ENCODE measurements at regions not wholly inside any gene's neighbourhood (a gene's known extent, or its start where the extent isn't known, plus 50 kb on each side); places are given as distances from the start of the nearest gene placed in this dataset.
"Not testable (repeated sequence)": the region's sequence is repeated elsewhere in the genome, so short reads cannot be mapped to it uniquely, and the experiment has no call there.

DNA sequence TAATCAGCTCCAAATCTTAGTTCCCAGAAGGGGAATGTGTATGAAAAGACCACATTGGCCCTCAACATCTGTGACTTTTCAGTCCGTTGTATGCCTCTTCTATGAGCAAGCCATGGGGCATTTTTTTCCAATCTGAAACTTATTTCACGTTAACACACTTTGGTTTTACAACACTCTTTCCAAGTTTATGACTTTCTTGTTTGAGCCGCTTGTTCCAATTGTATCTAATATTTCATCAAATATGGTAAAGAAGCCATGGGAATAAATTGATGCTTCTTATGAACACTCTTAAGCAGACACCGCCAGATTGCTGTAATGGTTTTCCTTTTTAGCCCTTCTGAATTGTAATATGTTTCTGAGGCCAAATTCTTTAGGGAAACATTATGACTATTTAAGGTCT, 359.9 kb downstream of the HLX start:
- no peaks in the 10 kb centered on the region for H3K9me3 ChIP-seq (ENCODE audit: control insufficient read depth, insufficient read depth, low read length)
- H3K36me3 ChIP-seq (ENCODE audit: control insufficient read depth, insufficient read depth, low read length) = no peaks in the 10 kb centered on the region
- no peak overlapping the region for H3K9ac ChIP-seq (ENCODE audit: low read depth, low read length)
- H3K27me3 ChIP-seq (ENCODE audit: control insufficient read depth, insufficient read depth, low read length) = no peaks in the 10 kb centered on the region
- H3K4me1 ChIP-seq (ENCODE audit: control insufficient read depth, insufficient read depth, low read length) = no peaks in the 10 kb centered on the region
- H3K4me3 ChIP-seq (ENCODE audit: low read depth, low read length) = no peak overlapping the region

DNA sequence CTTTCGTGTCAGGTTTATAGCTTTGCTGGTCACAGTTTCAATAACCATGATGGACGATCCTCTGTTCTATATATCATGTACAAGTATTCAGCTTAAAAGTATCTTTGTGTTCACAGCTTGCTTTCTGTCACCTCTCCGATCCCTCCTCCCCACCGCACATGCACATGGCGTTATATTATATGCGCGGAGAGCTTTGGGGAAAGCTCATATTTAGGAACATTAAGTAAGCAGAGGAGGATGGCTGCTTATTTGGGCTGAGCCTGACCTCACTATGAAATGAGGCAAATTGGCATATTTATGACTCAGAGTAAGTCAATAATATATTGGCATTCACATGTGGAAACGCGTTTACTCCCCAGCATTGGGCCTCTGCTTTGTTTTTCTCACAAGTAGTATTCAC, 360.5 kb downstream of the HLX start:
- Histone ChIP-seq H3K4me3 (ENCODE audit: low read depth, low read length) (no peak overlapping the region), H3K4me1 (ENCODE audit: control insufficient read depth, insufficient read depth, low read length) (no peaks in the 10 kb centered on the region), H3K9ac (ENCODE audit: low read depth, low read length) (no peak overlapping the region), H3K36me3 (ENCODE audit: control insufficient read depth, insufficient read depth, low read length) (no peaks in the 10 kb centered on the region), H3K27me3 (ENCODE audit: control insufficient read depth, insufficient read depth, low read length) (no peaks in the 10 kb centered on the region), H3K9me3 (ENCODE audit: control insufficient read depth, insufficient read depth, low read length) (no peaks in the 10 kb centered on the region)

DNA sequence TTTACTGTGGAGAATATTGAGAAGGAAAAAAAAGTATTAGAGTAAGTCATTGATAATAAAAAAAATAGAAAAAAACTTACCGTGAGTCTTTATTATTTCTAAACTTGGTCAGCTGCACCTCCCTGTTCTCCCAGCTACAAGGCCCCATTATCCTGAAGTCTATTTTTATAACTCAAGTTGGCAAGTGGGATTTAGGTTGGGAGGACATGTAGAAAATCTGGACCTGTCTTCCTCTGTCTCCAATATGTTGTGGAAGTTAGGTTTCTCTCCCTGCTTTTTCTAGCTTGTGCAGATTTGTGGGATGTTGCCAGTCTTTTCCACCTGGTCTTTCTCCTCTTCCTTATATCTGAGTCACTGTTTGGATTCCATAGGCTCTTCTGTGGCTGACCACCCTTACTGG, 361.4 kb downstream of the HLX start:
- no peak overlapping the region for H3K4me3 ChIP-seq (ENCODE audit: low read depth, low read length)
- H3K27me3 ChIP-seq (ENCODE audit: control insufficient read depth, insufficient read depth, low read length) = no peaks in the 10 kb centered on the region
- no peak overlapping the region for H3K9ac ChIP-seq (ENCODE audit: low read depth, low read length)
- H3K36me3 ChIP-seq (ENCODE audit: control insufficient read depth, insufficient read depth, low read length) = no peaks in the 10 kb centered on the region
- H3K4me1 ChIP-seq (ENCODE audit: control insufficient read depth, insufficient read depth, low read length) = no peaks in the 10 kb centered on the region
- H3K9me3 ChIP-seq (ENCODE audit: control insufficient read depth, insufficient read depth, low read length) = no peaks in the 10 kb centered on the region

DNA sequence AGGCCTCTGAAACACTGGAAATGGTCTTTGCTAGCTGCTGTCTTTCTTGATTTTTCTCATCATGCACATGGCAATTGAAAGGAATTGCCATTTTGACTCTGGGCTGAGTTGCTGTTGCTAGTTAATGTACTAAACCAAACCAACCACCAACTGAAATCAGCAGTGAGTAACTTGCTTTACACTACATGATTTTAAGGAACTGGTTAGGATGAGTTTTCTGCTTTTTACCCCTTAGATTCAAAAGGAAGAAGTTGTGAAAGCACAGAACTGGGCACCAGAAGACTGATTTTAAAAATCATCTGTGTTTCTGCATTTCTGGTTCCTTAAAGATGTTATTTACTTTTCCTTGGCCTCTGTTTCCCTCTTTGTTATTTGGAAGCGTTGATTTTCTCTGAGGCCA, 361.9 kb downstream of the HLX start:
- H3K9ac ChIP-seq (ENCODE audit: low read depth, low read length) = no peak overlapping the region
- no peaks in the 10 kb centered on the region for H3K36me3 ChIP-seq (ENCODE audit: control insufficient read depth, insufficient read depth, low read length)
- H3K4me3 ChIP-seq (ENCODE audit: low read depth, low read length) = no peak overlapping the region
- H3K27me3 ChIP-seq (ENCODE audit: control insufficient read depth, insufficient read depth, low read length) = no peaks in the 10 kb centered on the region
- H3K9me3 ChIP-seq (ENCODE audit: control insufficient read depth, insufficient read depth, low read length) = no peaks in the 10 kb centered on the region
- H3K4me1 ChIP-seq (ENCODE audit: control insufficient read depth, insufficient read depth, low read length) = no peaks in the 10 kb centered on the region

DNA sequence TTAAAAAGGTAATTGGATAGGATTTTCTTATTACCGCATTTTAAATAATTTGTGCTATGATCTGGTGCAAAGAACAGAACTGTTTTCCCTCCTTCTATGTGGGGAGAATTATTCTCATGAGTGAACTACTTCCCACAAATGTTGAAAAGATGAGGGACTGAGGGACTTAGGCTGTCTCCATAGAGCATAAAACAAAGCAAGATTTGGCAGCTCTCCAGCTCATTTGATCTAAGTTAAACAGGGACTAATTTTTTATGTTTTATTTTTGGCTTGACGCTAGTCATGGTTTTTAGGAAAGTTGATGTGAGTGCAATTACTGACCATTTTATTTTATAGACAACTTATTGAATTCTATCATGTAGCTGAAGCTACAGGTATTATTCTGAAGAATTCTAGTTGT, 362.3 kb downstream of the HLX start:
- Histone ChIP-seq H3K27me3 (ENCODE audit: control insufficient read depth, insufficient read depth, low read length) (no peaks in the 10 kb centered on the region), H3K9me3 (ENCODE audit: control insufficient read depth, insufficient read depth, low read length) (no peaks in the 10 kb centered on the region), H3K9ac (ENCODE audit: low read depth, low read length) (no peak overlapping the region)

DNA sequence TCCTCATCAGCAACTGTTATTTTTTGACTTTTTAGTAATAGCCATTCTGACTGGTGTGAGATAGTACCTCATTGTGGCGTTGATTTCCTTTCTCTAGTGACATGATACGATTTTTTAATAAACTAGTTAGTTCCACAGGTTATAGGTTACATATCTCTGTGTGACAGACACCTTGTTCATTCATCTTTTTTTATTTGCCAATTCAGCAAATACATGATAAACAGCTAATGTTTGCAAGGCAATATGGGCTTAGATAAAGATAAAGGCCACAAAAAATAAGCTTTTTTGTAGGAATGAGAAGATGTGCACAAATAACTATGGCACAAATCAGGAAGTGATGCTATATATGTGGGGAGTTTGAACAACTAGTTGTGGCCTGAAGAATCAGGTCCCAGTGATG, 366.8 kb downstream of the HLX start:
- no peak overlapping the region for H3K9ac ChIP-seq (ENCODE audit: low read depth, low read length)
- H3K4me1 ChIP-seq (ENCODE audit: control insufficient read depth, insufficient read depth, low read length) = no peaks in the 10 kb centered on the region
- H3K36me3 ChIP-seq (ENCODE audit: control insufficient read depth, insufficient read depth, low read length) = no peaks in the 10 kb centered on the region
- no peak overlapping the region for H3K4me3 ChIP-seq (ENCODE audit: low read depth, low read length)
- no peaks in the 10 kb centered on the region for H3K9me3 ChIP-seq (ENCODE audit: control insufficient read depth, insufficient read depth, low read length)
- no peaks in the 10 kb centered on the region for H3K27me3 ChIP-seq (ENCODE audit: control insufficient read depth, insufficient read depth, low read length)

More for the DNA sequence above, 362.3 kb downstream of the HLX start:
- H3K4me3 ChIP-seq (ENCODE audit: low read depth, low read length) = no peak overlapping the region
- H3K36me3 ChIP-seq (ENCODE audit: control insufficient read depth, insufficient read depth, low read length) = no peaks in the 10 kb centered on the region
- no peaks in the 10 kb centered on the region for H3K4me1 ChIP-seq (ENCODE audit: control insufficient read depth, insufficient read depth, low read length)

DNA sequence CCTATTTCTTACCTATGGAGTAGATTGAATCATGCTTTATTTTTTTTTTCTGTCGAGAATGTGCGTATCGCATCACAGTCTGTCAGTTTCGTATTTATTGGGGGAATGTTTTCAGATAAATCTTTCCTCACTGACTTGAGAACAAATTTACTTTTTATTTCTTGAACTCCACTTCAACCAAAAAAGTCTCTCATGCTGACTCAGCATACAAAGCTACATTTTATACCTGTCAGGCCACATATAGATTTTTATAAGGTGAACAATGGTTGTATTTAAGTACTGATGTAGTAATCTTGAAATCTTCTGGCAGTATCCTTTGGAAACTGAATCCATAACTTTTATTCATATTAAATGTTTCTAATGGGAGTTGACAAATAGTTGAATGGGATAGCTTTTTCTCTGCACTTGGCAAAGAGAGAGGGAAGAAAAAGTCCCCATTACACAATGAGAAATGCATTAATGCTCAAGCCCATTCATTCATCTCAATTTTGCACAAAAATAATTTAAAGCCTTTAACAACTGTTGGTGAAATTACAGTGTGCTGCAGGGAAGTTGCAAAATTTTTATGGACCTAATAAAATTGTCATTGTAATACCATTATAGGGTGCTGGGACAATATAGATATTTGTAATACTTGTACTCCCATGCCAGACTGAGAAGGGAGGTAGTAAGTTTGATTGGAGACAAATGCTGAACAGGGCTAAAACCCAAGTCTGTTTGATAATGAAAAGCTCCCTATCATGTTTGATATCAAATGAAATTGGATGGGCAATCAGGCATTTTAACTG, 367.6 kb downstream of the HLX start:
- Histone ChIP-seq H3K4me3 (ENCODE audit: low read depth, low read length) (no peak overlapping the region), H3K9ac (ENCODE audit: low read depth, low read length) (no peak overlapping the region), H3K27me3 (ENCODE audit: control insufficient read depth, insufficient read depth, low read length) (no peaks in the 10 kb centered on the region), H3K4me1 (ENCODE audit: control insufficient read depth, insufficient read depth, low read length) (no peaks in the 10 kb centered on the region), H3K9me3 (ENCODE audit: control insufficient read depth, insufficient read depth, low read length) (no peaks in the 10 kb centered on the region), H3K36me3 (ENCODE audit: control insufficient read depth, insufficient read depth, low read length) (no peaks in the 10 kb centered on the region)

DNA sequence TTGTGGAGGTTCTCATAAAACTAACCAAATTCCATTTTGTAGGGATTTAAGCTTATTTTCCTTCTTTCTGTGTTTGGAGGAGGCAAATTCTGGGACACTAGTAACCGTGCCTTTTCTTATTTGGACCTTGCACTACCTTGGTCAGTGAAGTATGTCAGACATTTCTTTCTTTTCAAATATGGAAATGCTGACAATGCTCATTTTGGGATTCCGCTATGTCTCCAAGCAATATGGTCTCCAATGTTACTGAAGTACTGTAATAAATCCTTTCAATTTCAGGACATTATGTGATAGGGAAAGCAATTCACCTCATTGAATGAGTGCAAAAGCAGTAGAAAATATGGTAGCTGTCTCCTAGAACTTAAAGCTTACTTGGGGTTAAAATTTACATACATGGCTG, 372.3 kb downstream of the HLX start:
- no peak overlapping the region for H3K9ac ChIP-seq (ENCODE audit: low read depth, low read length)
- H3K9me3 ChIP-seq (ENCODE audit: control insufficient read depth, insufficient read depth, low read length) = no peaks in the 10 kb centered on the region
- H3K27me3 ChIP-seq (ENCODE audit: control insufficient read depth, insufficient read depth, low read length) = no peaks in the 10 kb centered on the region
- no peaks in the 10 kb centered on the region for H3K36me3 ChIP-seq (ENCODE audit: control insufficient read depth, insufficient read depth, low read length)
- no peaks in the 10 kb centered on the region for H3K4me1 ChIP-seq (ENCODE audit: control insufficient read depth, insufficient read depth, low read length)
- no peak overlapping the region for H3K4me3 ChIP-seq (ENCODE audit: low read depth, low read length)

DNA sequence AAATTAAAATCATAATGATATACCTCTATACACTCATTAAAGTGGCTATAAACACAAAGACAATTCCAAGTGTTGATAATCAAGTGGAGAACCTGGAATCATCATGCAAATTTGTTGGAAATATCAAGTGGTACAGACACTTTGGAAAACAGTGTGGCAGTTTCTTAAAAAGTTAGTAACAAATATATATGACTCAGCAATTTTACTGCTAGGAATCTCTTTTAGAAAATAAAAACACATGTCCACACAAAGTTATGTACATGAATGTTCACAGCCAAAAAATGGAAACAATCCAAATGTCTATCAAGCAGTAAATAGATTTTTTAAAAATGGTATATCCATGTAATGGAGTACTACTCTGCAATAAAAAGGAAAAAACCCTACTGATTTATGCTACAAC, 375.6 kb downstream of the HLX start:
- Histone ChIP-seq H3K9ac (ENCODE audit: low read depth, low read length) (no peak overlapping the region), H3K9me3 (ENCODE audit: control insufficient read depth, insufficient read depth, low read length) (no peaks in the 10 kb centered on the region), H3K36me3 (ENCODE audit: control insufficient read depth, insufficient read depth, low read length) (no peaks in the 10 kb centered on the region), H3K4me3 (ENCODE audit: low read depth, low read length) (no peak overlapping the region), H3K4me1 (ENCODE audit: control insufficient read depth, insufficient read depth, low read length) (no peaks in the 10 kb centered on the region), H3K27me3 (ENCODE audit: control insufficient read depth, insufficient read depth, low read length) (no peaks in the 10 kb centered on the region)

DNA sequence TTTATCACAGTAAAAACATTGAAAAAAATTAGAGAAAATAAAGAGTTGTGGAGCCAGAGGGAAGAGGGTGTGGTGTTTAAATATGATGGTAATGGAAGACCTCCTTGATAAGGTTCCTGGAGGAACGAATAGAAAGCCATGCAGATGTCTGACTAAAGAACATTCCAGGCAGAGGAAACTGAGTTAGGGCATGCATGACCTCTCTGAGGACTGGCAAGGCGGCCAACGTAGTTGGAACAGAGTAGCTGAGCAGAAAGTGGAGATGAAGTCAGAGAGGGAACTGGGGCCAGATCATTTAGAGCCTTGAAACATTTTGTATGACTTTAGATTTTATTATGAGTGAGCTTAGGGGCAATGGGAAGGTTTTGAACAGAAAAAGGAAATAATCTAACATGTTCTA, 377.5 kb downstream of the HLX start:
- no peaks in the 10 kb centered on the region for H3K4me1 ChIP-seq (ENCODE audit: control insufficient read depth, insufficient read depth, low read length)
- no peaks in the 10 kb centered on the region for H3K9me3 ChIP-seq (ENCODE audit: control insufficient read depth, insufficient read depth, low read length)
- H3K27me3 ChIP-seq (ENCODE audit: control insufficient read depth, insufficient read depth, low read length) = no peaks in the 10 kb centered on the region
- H3K4me3 ChIP-seq (ENCODE audit: low read depth, low read length) = no peak overlapping the region
- H3K9ac ChIP-seq (ENCODE audit: low read depth, low read length) = no peak overlapping the region
- H3K36me3 ChIP-seq (ENCODE audit: control insufficient read depth, insufficient read depth, low read length) = no peaks in the 10 kb centered on the region

DNA sequence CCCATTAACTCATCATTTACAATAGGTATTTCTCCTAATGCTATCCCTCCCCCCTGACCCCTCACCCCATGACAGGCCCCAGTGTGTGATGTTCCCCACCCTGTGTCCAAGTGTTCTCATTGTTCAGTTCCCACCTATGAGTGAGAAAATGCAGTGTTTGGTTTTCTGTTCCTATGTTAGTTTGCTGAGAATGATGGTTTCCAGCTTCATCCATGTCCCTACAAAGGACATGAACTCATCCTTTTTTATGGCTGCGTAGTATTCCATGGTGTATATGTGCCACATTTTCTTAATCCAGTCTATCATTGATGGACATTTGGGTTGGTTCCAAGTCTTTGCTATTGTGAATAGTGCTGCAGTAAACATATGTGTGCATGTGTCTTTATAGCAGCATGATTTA, 378.3 kb downstream of the HLX start:
- not testable (repeated sequence) for H3K9me3 ChIP-seq (ENCODE audit: control insufficient read depth, insufficient read depth, low read length); H3K9ac ChIP-seq (ENCODE audit: low read depth, low read length); H3K36me3 ChIP-seq (ENCODE audit: control insufficient read depth, insufficient read depth, low read length); H3K27me3 ChIP-seq (ENCODE audit: control insufficient read depth, insufficient read depth, low read length); H3K4me3 ChIP-seq (ENCODE audit: low read depth, low read length); H3K4me1 ChIP-seq (ENCODE audit: control insufficient read depth, insufficient read depth, low read length)

DNA sequence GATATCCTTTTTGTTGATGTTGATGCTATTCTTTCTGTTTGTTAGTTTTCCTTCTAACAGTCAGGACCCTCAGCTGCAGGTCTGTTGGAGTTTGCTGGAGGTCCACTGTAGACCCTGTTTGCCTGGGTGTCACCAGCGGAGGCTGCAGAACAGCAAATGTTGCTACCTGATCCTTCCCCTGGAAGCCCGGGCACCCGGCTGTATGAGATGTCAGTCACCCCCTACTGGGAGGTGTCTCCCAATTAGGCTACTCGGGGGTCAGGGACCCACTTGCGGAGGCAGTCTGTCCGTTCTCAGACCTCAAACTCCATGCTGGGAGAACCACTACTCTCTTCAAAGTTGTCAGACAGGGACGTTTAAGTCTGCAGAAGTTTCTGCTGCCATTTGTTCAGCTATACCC, 383.4 kb downstream of the HLX start:
- H3K4me3 ChIP-seq (ENCODE audit: low read depth, low read length); H3K36me3 ChIP-seq (ENCODE audit: control insufficient read depth, insufficient read depth, low read length); H3K27me3 ChIP-seq (ENCODE audit: control insufficient read depth, insufficient read depth, low read length); H3K9ac ChIP-seq (ENCODE audit: low read depth, low read length); H3K4me1 ChIP-seq (ENCODE audit: control insufficient read depth, insufficient read depth, low read length); H3K9me3 ChIP-seq (ENCODE audit: control insufficient read depth, insufficient read depth, low read length): not testable (repeated sequence)
